HUES64 (cell line): ENCODE measurements at regions not wholly inside any gene's neighbourhood (a gene's known extent, or its start where the extent isn't known, plus 50 kb on each side); places are given as distances from the start of the nearest gene placed in this dataset.

Experiments used
- H3K27ac ChIP-seq: 2 replicates; pipeline ENCODE4 v1.7.0; 2013; ENCODE audit warnings: low read depth, low read length, inconsistent platforms
- H3K27me3 ChIP-seq: 2 replicates; pipeline ENCODE4 v1.6.1; 2013; ENCODE audit warnings: mild to moderate bottlenecking, low read length; ENCODE audit not compliant: insufficient read depth
- H3K36me3 ChIP-seq: 2 replicates; pipeline ENCODE4 v1.6.1; 2013; ENCODE audit warnings: mild to moderate bottlenecking, low read length; ENCODE audit not compliant: insufficient read depth
- H3K4me1 ChIP-seq: 2 replicates; pipeline ENCODE4 v1.6.1; 2013; ENCODE audit warnings: mild to moderate bottlenecking, low read length, moderate library complexity; ENCODE audit not compliant: insufficient read depth
- H3K4me3 ChIP-seq: 2 replicates; pipeline ENCODE4 v1.5.1; 2013; ENCODE audit warnings: mild to moderate bottlenecking, low read length, moderate library complexity
- H3K9ac ChIP-seq: 2 replicates; pipeline ENCODE4 v1.6.1; 2013; ENCODE audit warnings: mild to moderate bottlenecking, low read depth, low read length
- H3K9me3 ChIP-seq: 2 replicates; pipeline ENCODE4 v1.6.1; 2013; ENCODE audit warnings: low read depth, low read length; ENCODE audit not compliant: insufficient read depth
- WGBS: fragments of 150-250, 120-280 bp; methylation state at CpG from one replicate; pipeline ENCODE4 v1.1.7; 2013; ENCODE audit warnings: missing lambda C conversion rate; 5-methylcytosine and 5-hydroxymethylcytosine counted together

- Histone ChIP-seq H3K4me3 (no peak overlapping the region), H3K27ac (no peak overlapping the region), H3K27me3 (no peaks in the 10 kb centered on the region), H3K9me3 (no peaks in the 10 kb centered on the region), H3K4me1 (0 out of 2 replicates have a peak, but pooled peaks cover 3% of the 10 kb centered on the region), H3K36me3 (no peaks in the 10 kb centered on the region), H3K9ac (no peak overlapping the region)
- 74% methylated on average over 9 of the region's 10 CpGs for WGBS
These were observed 868.8 kb upstream of the TMEM132C start for GRCh38 chr12:127398016-127398710.

- no peaks in the 10 kb centered on the region for H3K27me3 ChIP-seq
- no peaks in the 10 kb centered on the region for H3K9me3 ChIP-seq
- no peak overlapping the region for H3K9ac ChIP-seq
- no peaks in the 10 kb centered on the region for H3K36me3 ChIP-seq
- H3K4me3 ChIP-seq = no peak overlapping the region
- no peak overlapping the region for H3K27ac ChIP-seq
- 0 out of 2 replicates have a peak, but pooled peaks cover 3% of the 10 kb centered on the region for H3K4me1 ChIP-seq
- 86% methylated on average over 3 of the region's 3 CpGs for WGBS
These were observed 867.5 kb upstream of the TMEM132C start for GRCh38 chr12:127399451-127399850.

DNA sequence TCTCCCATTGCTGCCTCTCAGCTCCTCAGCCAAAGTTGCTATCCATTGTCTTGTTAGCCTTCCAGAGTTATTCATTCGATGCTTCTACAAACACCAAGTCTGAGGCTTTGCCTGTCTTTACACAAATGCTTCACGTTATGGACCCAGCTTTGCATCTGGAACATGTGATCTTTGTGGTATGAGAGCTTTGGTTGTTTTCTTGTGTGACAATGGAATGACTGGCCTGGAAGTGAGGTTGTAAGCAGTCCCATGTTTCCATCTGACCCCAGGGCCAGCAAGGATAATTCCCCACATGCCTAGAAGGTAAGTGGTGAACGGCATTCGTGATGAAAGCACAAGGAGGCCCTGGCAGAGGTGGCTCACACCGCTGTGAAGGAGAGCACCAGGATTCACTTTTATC is 866.7 kb upstream of the TMEM132C start:
- no peaks in the 10 kb centered on the region for H3K36me3 ChIP-seq
- 94% methylated on average over 5 of the region's 5 CpGs for WGBS
- 0 out of 2 replicates have a peak, but pooled peaks cover 3% of the 10 kb centered on the region for H3K4me1 ChIP-seq
- no peaks in the 10 kb centered on the region for H3K27me3 ChIP-seq
- H3K27ac ChIP-seq = no peak overlapping the region
- no peak overlapping the region for H3K9ac ChIP-seq
- no peaks in the 10 kb centered on the region for H3K9me3 ChIP-seq
- no peak overlapping the region for H3K4me3 ChIP-seq

GRCh38 chr12:127401005-127401404 is 866.0 kb upstream of the TMEM132C start:
- Histone ChIP-seq H3K27ac (no peak overlapping the region), H3K27me3 (no peaks in the 10 kb centered on the region), H3K4me1 (no peaks in the 10 kb centered on the region), H3K9me3 (no peaks in the 10 kb centered on the region), H3K9ac (no peak overlapping the region), H3K36me3 (no peaks in the 10 kb centered on the region), H3K4me3 (no peak overlapping the region)
- WGBS = 95% methylated on average over 1 of the region's 2 CpGs

GRCh38 chr12:127401536-127401935 is 865.4 kb upstream of the TMEM132C start:
- Histone ChIP-seq H3K9me3 (no peaks in the 10 kb centered on the region), H3K27ac (no peak overlapping the region), H3K36me3 (no peaks in the 10 kb centered on the region), H3K4me3 (no peak overlapping the region), H3K27me3 (no peaks in the 10 kb centered on the region), H3K4me1 (no peaks in the 10 kb centered on the region), H3K9ac (no peak overlapping the region)
- WGBS = 85% methylated on average over 5 of the region's 5 CpGs

GRCh38 chr12:127411166-127411915 is 855.6 kb upstream of the TMEM132C start:
- H3K27me3 ChIP-seq = no peaks in the 10 kb centered on the region
- no peak overlapping the region for H3K27ac ChIP-seq
- no peak overlapping the region for H3K9ac ChIP-seq
- 95% methylated on average over 7 of the region's 7 CpGs for WGBS
- H3K9me3 ChIP-seq = no peaks in the 10 kb centered on the region
- H3K4me3 ChIP-seq = no peak overlapping the region
- no peaks in the 10 kb centered on the region for H3K36me3 ChIP-seq
- H3K4me1 ChIP-seq = peaks cover 14% of the 10 kb centered on the region

- H3K27me3 ChIP-seq = no peaks in the 10 kb centered on the region
- H3K9ac ChIP-seq = no peak overlapping the region
- no peak overlapping the region for H3K27ac ChIP-seq
- no peak overlapping the region for H3K4me3 ChIP-seq
- no peaks in the 10 kb centered on the region for H3K36me3 ChIP-seq
- 96% methylated on average over 11 of the region's 11 CpGs for WGBS
- H3K4me1 ChIP-seq = peaks cover 16% of the 10 kb centered on the region
- H3K9me3 ChIP-seq = 0 out of 2 replicates have a peak, but pooled peaks cover 3% of the 10 kb centered on the region
These were observed 855.0 kb upstream of the TMEM132C start for GRCh38 chr12:127411981-127412380.

GRCh38 chr12:127412866-127413265 is 854.1 kb upstream of the TMEM132C start:
- Histone ChIP-seq H3K27me3 (no peaks in the 10 kb centered on the region), H3K4me3 (no peak overlapping the region), H3K27ac (no peak overlapping the region), H3K9me3 (0 out of 2 replicates have a peak, but pooled peaks cover 10% of the 10 kb centered on the region), H3K36me3 (no peaks in the 10 kb centered on the region), H3K9ac (no peak overlapping the region), H3K4me1 (peaks cover 16% of the 10 kb centered on the region)
- WGBS = 93% methylated on average over 4 of the region's 4 CpGs

DNA sequence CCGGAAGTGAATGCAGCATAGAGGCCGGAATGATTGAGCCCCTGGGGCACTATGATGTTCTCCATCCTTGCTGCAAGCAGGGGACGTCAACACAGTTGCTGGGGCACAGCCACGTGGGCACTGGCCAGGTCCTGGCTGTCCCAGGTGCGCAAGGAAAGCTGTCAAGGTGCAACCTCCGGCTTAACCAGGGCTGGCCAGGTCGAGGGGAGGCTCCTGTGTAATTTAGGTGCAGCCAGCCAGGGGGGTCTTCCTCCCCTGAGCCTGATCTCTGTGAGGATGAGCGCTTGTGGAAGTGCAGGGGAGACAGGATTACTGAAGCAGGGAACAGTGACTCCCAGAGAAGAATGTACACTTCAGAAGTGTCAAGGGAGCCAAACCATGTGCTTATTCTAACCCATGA is 852.8 kb upstream of the TMEM132C start:
- Histone ChIP-seq H3K9me3 (0 out of 2 replicates have a peak, but pooled peaks cover 15% of the 10 kb centered on the region), H3K9ac (no peak overlapping the region), H3K27ac (no peak overlapping the region), H3K27me3 (no peaks in the 10 kb centered on the region), H3K4me1 (peaks cover 16% of the 10 kb centered on the region), H3K4me3 (no peak overlapping the region), H3K36me3 (no peaks in the 10 kb centered on the region)
- 84% methylated on average over 8 of the region's 8 CpGs for WGBS

GRCh38 chr12:127414636-127415035 is 852.3 kb upstream of the TMEM132C start:
- Histone ChIP-seq H3K4me3 (no peak overlapping the region), H3K9ac (no peak overlapping the region), H3K9me3 (0 out of 2 replicates have a peak, but pooled peaks cover 15% of the 10 kb centered on the region), H3K4me1 (peaks cover 16% of the 10 kb centered on the region), H3K36me3 (no peaks in the 10 kb centered on the region), H3K27me3 (no peaks in the 10 kb centered on the region), H3K27ac (no peak overlapping the region)
- 94% methylated on average over 2 of the region's 2 CpGs for WGBS

DNA sequence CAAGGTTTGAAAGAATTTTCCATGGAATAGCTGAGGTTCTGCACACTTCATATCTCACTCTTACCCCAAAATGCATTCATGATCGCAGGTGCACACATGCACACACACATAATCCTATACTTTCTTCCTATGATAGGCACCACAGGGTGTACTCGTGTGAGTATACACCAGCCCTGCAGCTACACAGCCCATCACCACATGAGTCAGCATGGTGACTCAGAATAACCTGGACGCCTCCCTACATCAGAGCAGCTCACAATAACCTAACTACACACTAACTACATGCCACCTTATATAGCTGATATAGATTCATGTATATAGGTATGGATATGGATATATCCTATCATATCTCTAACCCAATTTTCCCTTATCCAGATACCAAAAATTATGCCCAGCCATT is 850.2 kb upstream of the TMEM132C start:
- Histone ChIP-seq H3K4me1 (peaks cover 16% of the 10 kb centered on the region), H3K27me3 (no peaks in the 10 kb centered on the region), H3K27ac (no peak overlapping the region), H3K4me3 (no peak overlapping the region), H3K9me3 (0 out of 2 replicates have a peak, but pooled peaks cover 15% of the 10 kb centered on the region), H3K36me3 (no peaks in the 10 kb centered on the region), H3K9ac (no peak overlapping the region)
- 92% methylated on average over 3 of the region's 3 CpGs for WGBS
